IgD-negative memory B cell (primary cell): ENCODE measurements at regions not wholly inside any gene's neighbourhood (a gene's known extent, or its start where the extent isn't known, plus 50 kb on each side); places are given as distances from the start of the nearest gene placed in this dataset.

Experiments used
- H3K27ac Mint-ChIP-seq, 3 donors: one replicate each; pipeline ENCODE4 v1.8.0; 2020 to 2022; ENCODE audit warnings: mild to moderate bottlenecking in 3 of 3, mixed read lengths in 3 of 3, moderate library complexity in 1 of 3
- H3K27me3 Mint-ChIP-seq: one replicate; pipeline ENCODE4 v1.8.0; 2021; ENCODE audit warnings: mixed read lengths
- H3K36me3 Mint-ChIP-seq: one replicate; pipeline ENCODE4 v1.8.0; 2020; ENCODE audit warnings: mild to moderate bottlenecking, mixed read lengths
- H3K4me1 Mint-ChIP-seq, 3 donors: one replicate each; pipeline ENCODE4 v1.8.0; 2020 to 2022; ENCODE audit warnings: mixed read lengths in 3 of 3, mild to moderate bottlenecking in 1 of 3
- H3K4me3 Mint-ChIP-seq, 4 donors: one replicate each; pipeline ENCODE4 v1.8.0; 2020 to 2022; ENCODE audit warnings: mild to moderate bottlenecking in 4 of 4, mixed read lengths in 4 of 4, moderate library complexity in 3 of 4
- H3K9me3 Mint-ChIP-seq, 3 donors: one replicate each; pipeline ENCODE4 v1.8.0; 2020 to 2021; ENCODE audit warnings: mixed read lengths in 3 of 3, mild to moderate bottlenecking in 1 of 3

- peak overlapping the region; percentile 29 to 93 (median 38) for H3K4me3 Mint-ChIP-seq
- H3K4me1 Mint-ChIP-seq, result peaks cover 24 to 40% (median 28%) of the 10 kb centered on the region in 3 donors
- peak overlapping the region; percentile 56 to 95 (median 76) for H3K27ac Mint-ChIP-seq
- H3K27me3 Mint-ChIP-seq, result no peaks in the 10 kb centered on the region
- peaks cover 4% of the 10 kb centered on the region for H3K36me3 Mint-ChIP-seq
- peaks cover under 1 to 7% (median 1%) of the 10 kb centered on the region in 3 donors for H3K9me3 Mint-ChIP-seq
These were observed 404.5 kb downstream of the LRFN5 start for GRCh38 chr14:42011221-42011620.

GRCh38 chr14:42004321-42004720 lies 397.6 kb downstream of the LRFN5 start:
- Mint-ChIP-seq H3K4me1 (peaks cover 0 to 4% (median 3%) of the 10 kb centered on the region in 3 donors), H3K4me3 (no peak overlapping the region), H3K36me3 (no peaks in the 10 kb centered on the region), H3K27ac (peak overlapping the region in 1 of 3 donors; percentile 85), H3K9me3 (peaks cover 0 to 7% (median 0%) of the 10 kb centered on the region in 3 donors), H3K27me3 (no peaks in the 10 kb centered on the region)

- Mint-ChIP-seq H3K27me3 (no peaks in the 10 kb centered on the region), H3K9me3 (peaks cover 0 to 2% (median 0%) of the 10 kb centered on the region in 3 donors), H3K4me1 (peaks cover 0 to 2% (median 0%) of the 10 kb centered on the region in 3 donors), H3K27ac (no peak overlapping the region), H3K4me3 (no peak overlapping the region), H3K36me3 (no peaks in the 10 kb centered on the region)
These were observed 395.5 kb downstream of the LRFN5 start for GRCh38 chr14:42002141-42002540.

- H3K27ac Mint-ChIP-seq, result no peak overlapping the region
- peaks cover 0 to 2% (median 0%) of the 10 kb centered on the region in 3 donors for H3K9me3 Mint-ChIP-seq
- no peaks in the 10 kb centered on the region for H3K27me3 Mint-ChIP-seq
- H3K4me1 Mint-ChIP-seq, result peaks cover 0 to 2% (median 0%) of the 10 kb centered on the region in 3 donors
- H3K36me3 Mint-ChIP-seq, result no peaks in the 10 kb centered on the region
- H3K4me3 Mint-ChIP-seq, result no peak overlapping the region
These were observed 394.8 kb downstream of the LRFN5 start for GRCh38 chr14:42001431-42001830.

GRCh38 chr14:42000450-42000849 lies 393.8 kb downstream of the LRFN5 start:
- Mint-ChIP-seq H3K27me3 (no peaks in the 10 kb centered on the region), H3K27ac (no peak overlapping the region), H3K4me3 (no peak overlapping the region), H3K9me3 (peaks cover 0 to 2% (median 1%) of the 10 kb centered on the region in 3 donors), H3K36me3 (no peaks in the 10 kb centered on the region), H3K4me1 (peaks cover 0 to 2% (median 0%) of the 10 kb centered on the region in 3 donors)

- Mint-ChIP-seq H3K9me3 (peaks cover 1 to 5% (median 4%) of the 10 kb centered on the region in 3 donors), H3K4me1 (peaks cover 14 to 18% (median 14%) of the 10 kb centered on the region in 3 donors), H3K27ac (no peak overlapping the region), H3K36me3 (peaks cover under 1% of the 10 kb centered on the region), H3K27me3 (no peaks in the 10 kb centered on the region), H3K4me3 (peak overlapping the region in 2 of 4 donors; percentile 48 to 73)
These were observed 387.0 kb downstream of the LRFN5 start for GRCh38 chr14:41993687-41994086.

GRCh38 chr14:41986700-41987099 lies 380.0 kb downstream of the LRFN5 start:
- peak overlapping the region in 2 of 3 donors; percentile 87 for H3K27ac Mint-ChIP-seq
- H3K9me3 Mint-ChIP-seq, result peaks cover 0 to 5% (median 4%) of the 10 kb centered on the region in 3 donors
- peak overlapping the region; percentile 13 to 93 (median 76) for H3K4me3 Mint-ChIP-seq
- H3K4me1 Mint-ChIP-seq, result peaks cover 25 to 40% (median 34%) of the 10 kb centered on the region in 3 donors
- peaks cover 3% of the 10 kb centered on the region for H3K36me3 Mint-ChIP-seq
- H3K27me3 Mint-ChIP-seq, result no peaks in the 10 kb centered on the region

GRCh38 chr14:41986083-41986645 lies 379.5 kb downstream of the LRFN5 start:
- H3K4me1 Mint-ChIP-seq, result peaks cover 27 to 37% (median 37%) of the 10 kb centered on the region in 3 donors
- peaks cover 0 to 7% (median 4%) of the 10 kb centered on the region in 3 donors for H3K9me3 Mint-ChIP-seq
- H3K4me3 Mint-ChIP-seq, result peak overlapping the region in 3 of 4 donors; percentile 63 to 93 (median 71)
- no peaks in the 10 kb centered on the region for H3K27me3 Mint-ChIP-seq
- H3K36me3 Mint-ChIP-seq, result peaks cover 3% of the 10 kb centered on the region
- H3K27ac Mint-ChIP-seq, result peak overlapping the region in 2 of 3 donors; percentile 87

- Mint-ChIP-seq H3K9me3 (peaks cover 7 to 20% (median 8%) of the 10 kb centered on the region in 3 donors), H3K4me1 (peaks cover 0 to 2% (median 2%) of the 10 kb centered on the region in 3 donors), H3K4me3 (peak overlapping the region in 1 of 4 donors; percentile 39), H3K36me3 (no peaks in the 10 kb centered on the region), H3K27ac (no peak overlapping the region), H3K27me3 (no peaks in the 10 kb centered on the region)
These were observed 366.5 kb downstream of the LRFN5 start for GRCh38 chr14:41973178-41973577.

- Mint-ChIP-seq H3K27ac (no peak overlapping the region), H3K27me3 (no peaks in the 10 kb centered on the region), H3K9me3 (peaks cover 7 to 20% (median 8%) of the 10 kb centered on the region in 3 donors), H3K4me1 (peaks cover 0 to 2% (median 2%) of the 10 kb centered on the region in 3 donors), H3K36me3 (no peaks in the 10 kb centered on the region), H3K4me3 (peak overlapping the region in 1 of 4 donors; percentile 39)
These were observed 365.9 kb downstream of the LRFN5 start for GRCh38 chr14:41972531-41972930.

- H3K9me3 Mint-ChIP-seq, result peaks cover 0 to 3% (median 0%) of the 10 kb centered on the region in 3 donors
- H3K4me1 Mint-ChIP-seq, result no peaks in the 10 kb centered on the region
- H3K36me3 Mint-ChIP-seq, result peaks cover 2% of the 10 kb centered on the region
- no peaks in the 10 kb centered on the region for H3K27me3 Mint-ChIP-seq
- H3K27ac Mint-ChIP-seq, result no peak overlapping the region
- H3K4me3 Mint-ChIP-seq, result no peak overlapping the region
These were observed 353.6 kb downstream of the LRFN5 start for GRCh38 chr14:41960281-41960680.

GRCh38 chr14:41957459-41957858 lies 350.8 kb downstream of the LRFN5 start:
- H3K4me1 Mint-ChIP-seq, result no peaks in the 10 kb centered on the region
- H3K27me3 Mint-ChIP-seq, result no peaks in the 10 kb centered on the region
- peak overlapping the region in 1 of 3 donors; percentile 53 for H3K27ac Mint-ChIP-seq
- H3K9me3 Mint-ChIP-seq, result peaks cover 0 to 4% (median 1%) of the 10 kb centered on the region in 3 donors
- no peak overlapping the region for H3K4me3 Mint-ChIP-seq
- no peaks in the 10 kb centered on the region for H3K36me3 Mint-ChIP-seq
